RWPE1 (cell line): ENCODE measurements at regions not wholly inside any gene's neighbourhood (a gene's known extent, or its start where the extent isn't known, plus 50 kb on each side); places are given as distances from the start of the nearest gene placed in this dataset.

Experiments used
- CTCF ChIA-PET: fragments of 350-600 bp; sonication (Branson Sonifier 250); formaldehyde crosslinking; extraction: SDS; loops from one replicate; lab custom pipeline; 2021; lab: Yijun Ruan, JAX
- POLR2A ChIA-PET: fragments of 400-600 bp; formaldehyde crosslinking; extraction: SDS; loops from one replicate; lab custom pipeline; 2020; ENCODE audit warnings: antibody characterized with exemption; ENCODE audit not compliant: low non-redundant PET; lab: Yijun Ruan, JAX
- DNase-seq: peaks from one replicate; pipeline ENCODE4 v3.0.0; 2012; ENCODE audit warnings: low spot score
- H3K27ac ChIP-seq: fragments of 450-650 bp; 2 replicates; pipeline ENCODE4 v1.5.1; 2017
- TF ChIP-seq, protein P1 (sequence below): fragments of 450-650 bp; conservative IDR thresholded peaks from 2 replicates; pipeline ENCODE4 v1.5.1; 2017; ENCODE audit warnings: low read depth, mild to moderate bottlenecking

DNA sequence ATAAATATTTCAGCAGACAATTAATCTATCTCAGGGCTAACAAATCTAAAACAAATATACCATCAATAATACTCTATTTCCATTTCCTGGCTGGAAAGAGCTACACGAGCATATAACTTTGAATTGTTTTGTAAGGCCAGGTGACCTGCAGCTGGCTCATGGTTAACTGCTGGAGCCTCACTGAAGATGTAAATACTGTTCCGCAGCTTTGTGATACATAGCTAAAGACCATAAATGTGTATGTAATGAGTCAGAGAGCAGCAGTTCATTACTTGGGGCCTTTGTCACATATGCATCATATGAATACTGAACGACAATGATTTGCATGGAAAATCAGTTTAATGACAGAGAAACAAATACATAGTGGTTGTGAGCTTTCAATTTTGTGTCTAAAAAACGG, 109.4 kb upstream of the CCN2 start:
- POLR2A ChIA-PET = no interaction called here
- no peak overlapping the region for H3K27ac ChIP-seq
- TF ChIP-seq, protein P1, sequence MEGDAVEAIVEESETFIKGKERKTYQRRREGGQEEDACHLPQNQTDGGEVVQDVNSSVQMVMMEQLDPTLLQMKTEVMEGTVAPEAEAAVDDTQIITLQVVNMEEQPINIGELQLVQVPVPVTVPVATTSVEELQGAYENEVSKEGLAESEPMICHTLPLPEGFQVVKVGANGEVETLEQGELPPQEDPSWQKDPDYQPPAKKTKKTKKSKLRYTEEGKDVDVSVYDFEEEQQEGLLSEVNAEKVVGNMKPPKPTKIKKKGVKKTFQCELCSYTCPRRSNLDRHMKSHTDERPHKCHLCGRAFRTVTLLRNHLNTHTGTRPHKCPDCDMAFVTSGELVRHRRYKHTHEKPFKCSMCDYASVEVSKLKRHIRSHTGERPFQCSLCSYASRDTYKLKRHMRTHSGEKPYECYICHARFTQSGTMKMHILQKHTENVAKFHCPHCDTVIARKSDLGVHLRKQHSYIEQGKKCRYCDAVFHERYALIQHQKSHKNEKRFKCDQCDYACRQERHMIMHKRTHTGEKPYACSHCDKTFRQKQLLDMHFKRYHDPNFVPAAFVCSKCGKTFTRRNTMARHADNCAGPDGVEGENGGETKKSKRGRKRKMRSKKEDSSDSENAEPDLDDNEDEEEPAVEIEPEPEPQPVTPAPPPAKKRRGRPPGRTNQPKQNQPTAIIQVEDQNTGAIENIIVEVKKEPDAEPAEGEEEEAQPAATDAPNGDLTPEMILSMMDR = no peak
- CTCF ChIA-PET = no interaction called here
- peak; percentile 24 for DNase-seq

- no peak for DNase-seq
- ChIA-PET POLR2A (no interaction called here), CTCF (no interaction called here)
- TF ChIP-seq, protein P1 = no peak
- H3K27ac ChIP-seq = no peak overlapping the region
Observed at GRCh38 chr6:132058975-132059374, 107.8 kb upstream of the CCN2 start.

- H3K27ac ChIP-seq = no peak overlapping the region
- ChIA-PET CTCF (interaction anchor here (0.7 kb wide), 1 partner anchor 49 kb away, joined by 3 read pairs; no protein-coding TSS in a partner anchor), POLR2A (no interaction called here)
- DNase-seq = peak; percentile 44
- TF ChIP-seq, protein P1 = no peak
Observed at GRCh38 chr6:132054525-132054924, 103.4 kb upstream of the CCN2 start.

- ChIA-PET CTCF (no interaction called here), POLR2A (no interaction called here)
- no peak for DNase-seq
- TF ChIP-seq, protein P1 = no peak
- H3K27ac ChIP-seq = no peak overlapping the region
Observed at GRCh38 chr6:132053511-132053910, 102.3 kb upstream of the CCN2 start.

- no peak overlapping the region for H3K27ac ChIP-seq
- DNase-seq = no peak
- ChIA-PET POLR2A (no interaction called here), CTCF (no interaction called here)
- TF ChIP-seq, protein P1 = no peak
Observed at GRCh38 chr6:132052096-132052495, 100.9 kb upstream of the CCN2 start.

GRCh38 chr6:132045877-132046276, 94.7 kb upstream of the CCN2 start:
- no peak overlapping the region for H3K27ac ChIP-seq
- ChIA-PET CTCF (interaction anchor here (0.5 kb wide), 1 partner anchor 370 kb away, joined by 3 read pairs; no protein-coding TSS in a partner anchor), POLR2A (no interaction called here)
- TF ChIP-seq, protein P1 = no peak
- no peak for DNase-seq

DNA sequence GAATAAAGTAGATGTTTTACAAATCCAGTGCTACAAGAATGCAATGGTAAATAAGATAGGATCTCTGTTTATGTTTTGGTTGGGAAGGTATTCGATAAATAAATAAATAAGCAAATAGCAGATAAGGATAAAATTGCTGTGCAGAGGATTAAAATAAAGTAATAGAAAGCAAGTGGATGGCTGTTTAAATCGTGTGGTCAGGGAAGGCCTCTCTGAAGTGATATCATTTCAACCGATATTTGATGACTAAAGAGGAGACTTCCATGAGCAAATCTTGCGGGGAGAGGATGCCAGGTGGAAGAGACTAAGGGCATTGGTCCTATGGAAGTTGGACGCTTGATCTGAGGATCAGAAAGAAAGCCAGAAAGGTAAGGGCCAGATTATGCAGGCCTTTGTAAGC, 92.0 kb upstream of the CCN2 start:
- no peak for DNase-seq
- TF ChIP-seq, protein P1 = no peak
- H3K27ac ChIP-seq = no peak overlapping the region
- POLR2A ChIA-PET = no interaction called here
- CTCF ChIA-PET = no interaction called here
